Iris pigment epithelial cell (primary cell): ENCODE measurements at regions not wholly inside any gene's neighbourhood (a gene's known extent, or its start where the extent isn't known, plus 50 kb on each side); places are given as distances from the start of the nearest gene placed in this dataset.

Source experiments
- DNase-seq: peaks from one replicate; pipeline ENCODE4 v3.0.0-alpha.2; 2011; ENCODE audit warnings: low read depth

- DNase-seq: peak; percentile 8
These were observed 364.1 kb downstream of the BRINP1 start for GRCh38 chr9:119005162-119005561.

GRCh38 chr9:119009249-119009648, 360.0 kb downstream of the BRINP1 start:
- peak; percentile 42 for DNase-seq

- DNase-seq: no peak
These were observed 349.0 kb downstream of the BRINP1 start for GRCh38 chr9:119020284-119020683.

- no peak for DNase-seq
These were observed 348.4 kb downstream of the BRINP1 start for GRCh38 chr9:119020730-119021333.

GRCh38 chr9:119026120-119026519, 343.1 kb downstream of the BRINP1 start:
- peak; percentile 10 for DNase-seq

GRCh38 chr9:119027901-119028699, 341.1 kb downstream of the BRINP1 start:
- DNase-seq: no peak

- no peak for DNase-seq
These were observed 339.3 kb downstream of the BRINP1 start for GRCh38 chr9:119029886-119030285.

GRCh38 chr9:119033596-119033995, 335.6 kb downstream of the BRINP1 start:
- DNase-seq: no peak

GRCh38 chr9:119036969-119037368, 332.3 kb downstream of the BRINP1 start:
- DNase-seq: no peak

GRCh38 chr9:119043996-119044395, 325.2 kb downstream of the BRINP1 start:
- DNase-seq: no peak

- DNase-seq: peak; percentile 6
These were observed 324.4 kb downstream of the BRINP1 start for GRCh38 chr9:119044806-119045205.

GRCh38 chr9:119047513-119048307, 321.5 kb downstream of the BRINP1 start:
- no peak for DNase-seq

GRCh38 chr9:119050281-119050680, 319.0 kb downstream of the BRINP1 start:
- DNase-seq: no peak

- no peak for DNase-seq
These were observed 316.8 kb downstream of the BRINP1 start for GRCh38 chr9:119052339-119053030.

- DNase-seq: no peak
These were observed 316.2 kb downstream of the BRINP1 start for GRCh38 chr9:119053070-119053469.

- no peak for DNase-seq
These were observed 308.4 kb downstream of the BRINP1 start for GRCh38 chr9:119060629-119061385.

GRCh38 chr9:119071636-119072035, 297.6 kb downstream of the BRINP1 start:
- no peak for DNase-seq

GRCh38 chr9:119074017-119074416, 295.2 kb downstream of the BRINP1 start:
- DNase-seq: no peak

GRCh38 chr9:119078015-119078414, 291.2 kb downstream of the BRINP1 start:
- DNase-seq: no peak

- DNase-seq: no peak
These were observed 285.6 kb downstream of the BRINP1 start for GRCh38 chr9:119083673-119084072.

GRCh38 chr9:119086590-119086989, 282.6 kb downstream of the BRINP1 start:
- DNase-seq: no peak
